ENCODE measurements at regions not wholly inside any gene's neighbourhood (a gene's known extent, or its start where the extent isn't known, plus 50 kb on each side); places are given as distances from the start of the nearest gene placed in this dataset.

DNA sequence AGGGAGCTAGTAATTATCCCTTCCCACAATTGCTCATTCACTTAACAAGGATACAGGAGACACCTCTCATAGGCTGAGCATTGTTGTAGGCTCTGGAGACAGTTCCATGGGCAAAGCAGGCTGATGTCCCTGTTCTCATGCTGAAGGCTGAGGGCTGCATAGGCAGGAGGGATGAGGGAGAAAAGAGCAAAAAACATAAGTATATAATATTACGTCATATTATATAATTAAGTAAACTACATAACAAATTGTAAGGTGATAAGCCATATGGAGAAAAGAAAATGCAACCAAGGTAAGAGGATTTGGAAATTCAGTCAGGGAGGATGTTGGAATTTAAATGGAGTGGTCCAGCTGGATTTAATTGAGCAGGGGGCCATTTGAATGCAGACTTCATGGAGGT is 380.6 kb upstream of the ST6GAL2 start:
- DNase-seq (ENCODE audit: low spot score) (no peak), ATAC-seq (no peak)
- H3F3A ChIP-seq (replicated peaks; ENCODE audit: low read depth), result no peaks in the 10 kb centered on the region
- no peak overlapping the region for H2AFZ ChIP-seq
- TF ChIP-seq ZNF331 (CRISPR knock-in tag; IDR thresholded peaks at IDR 0.05; ENCODE audit: low read depth) (no peak), POLR2AphosphoS5 (IDR thresholded peaks at IDR 0.05; ENCODE audit: low read depth) (no peak), ZNF114 (CRISPR knock-in tag; IDR thresholded peaks at IDR 0.05) (no peak), JUNB (IDR thresholded peaks at IDR 0.05; ENCODE audit: unreplicated experiment) (no peak), EZH2 (IDR thresholded peaks at IDR 0.05; ENCODE audit: low read depth, unreplicated experiment) (no peak)
- TF ChIP-seq, protein P1, sequence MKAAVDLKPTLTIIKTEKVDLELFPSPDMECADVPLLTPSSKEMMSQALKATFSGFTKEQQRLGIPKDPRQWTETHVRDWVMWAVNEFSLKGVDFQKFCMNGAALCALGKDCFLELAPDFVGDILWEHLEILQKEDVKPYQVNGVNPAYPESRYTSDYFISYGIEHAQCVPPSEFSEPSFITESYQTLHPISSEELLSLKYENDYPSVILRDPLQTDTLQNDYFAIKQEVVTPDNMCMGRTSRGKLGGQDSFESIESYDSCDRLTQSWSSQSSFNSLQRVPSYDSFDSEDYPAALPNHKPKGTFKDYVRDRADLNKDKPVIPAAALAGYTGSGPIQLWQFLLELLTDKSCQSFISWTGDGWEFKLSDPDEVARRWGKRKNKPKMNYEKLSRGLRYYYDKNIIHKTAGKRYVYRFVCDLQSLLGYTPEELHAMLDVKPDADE (IDR thresholded peaks at IDR 0.05), result no peak
- TF ChIP-seq, protein P2, sequence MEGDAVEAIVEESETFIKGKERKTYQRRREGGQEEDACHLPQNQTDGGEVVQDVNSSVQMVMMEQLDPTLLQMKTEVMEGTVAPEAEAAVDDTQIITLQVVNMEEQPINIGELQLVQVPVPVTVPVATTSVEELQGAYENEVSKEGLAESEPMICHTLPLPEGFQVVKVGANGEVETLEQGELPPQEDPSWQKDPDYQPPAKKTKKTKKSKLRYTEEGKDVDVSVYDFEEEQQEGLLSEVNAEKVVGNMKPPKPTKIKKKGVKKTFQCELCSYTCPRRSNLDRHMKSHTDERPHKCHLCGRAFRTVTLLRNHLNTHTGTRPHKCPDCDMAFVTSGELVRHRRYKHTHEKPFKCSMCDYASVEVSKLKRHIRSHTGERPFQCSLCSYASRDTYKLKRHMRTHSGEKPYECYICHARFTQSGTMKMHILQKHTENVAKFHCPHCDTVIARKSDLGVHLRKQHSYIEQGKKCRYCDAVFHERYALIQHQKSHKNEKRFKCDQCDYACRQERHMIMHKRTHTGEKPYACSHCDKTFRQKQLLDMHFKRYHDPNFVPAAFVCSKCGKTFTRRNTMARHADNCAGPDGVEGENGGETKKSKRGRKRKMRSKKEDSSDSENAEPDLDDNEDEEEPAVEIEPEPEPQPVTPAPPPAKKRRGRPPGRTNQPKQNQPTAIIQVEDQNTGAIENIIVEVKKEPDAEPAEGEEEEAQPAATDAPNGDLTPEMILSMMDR (conservative IDR thresholded peaks at IDR 0.05; ENCODE audit: low read depth in 2 of 2), result no peak
- H3K9me3 Mint-ChIP-seq, result no peaks in the 10 kb centered on the region; the same call in 1 of the 3 replicates
- H3K9me2 ChIP-seq (ENCODE audit: insufficient read depth), result peaks cover 13% of the 10 kb centered on the region
- H3K27ac Mint-ChIP-seq, result no peak overlapping the region
- H3K79me2 ChIP-seq (replicated peaks; ENCODE audit: insufficient read depth), result no peaks in the 10 kb centered on the region
- H3K27me3 Mint-ChIP-seq (ENCODE audit: insufficient read depth, low read depth, poor library complexity), result peaks cover 3% of the 10 kb centered on the region
- no peak overlapping the region for H3K4me2 ChIP-seq
- H3K4me1 Mint-ChIP-seq, result peaks cover 15% of the 10 kb centered on the region
- H3K36me3 ChIP-seq (ENCODE audit: insufficient read depth), result no peaks in the 10 kb centered on the region
- no peaks in the 10 kb centered on the region for H3K36me3 Mint-ChIP-seq (ENCODE audit: low read depth)
- no peak overlapping the region for H3K4me3 ChIP-seq
- no peak overlapping the region for H3K27ac ChIP-seq (ENCODE audit: low read depth)
- no peak overlapping the region for H3K4me3 Mint-ChIP-seq
- H4K20me1 ChIP-seq (replicated peaks; ENCODE audit: insufficient read depth), result no peaks in the 10 kb centered on the region
- no peaks in the 10 kb centered on the region for H3K27me3 ChIP-seq (ENCODE audit: insufficient read depth)
- H3K4me1 ChIP-seq (ENCODE audit: insufficient read depth), result peaks cover 12% of the 10 kb centered on the region; the same call in 1 of the 2 replicates

DNA sequence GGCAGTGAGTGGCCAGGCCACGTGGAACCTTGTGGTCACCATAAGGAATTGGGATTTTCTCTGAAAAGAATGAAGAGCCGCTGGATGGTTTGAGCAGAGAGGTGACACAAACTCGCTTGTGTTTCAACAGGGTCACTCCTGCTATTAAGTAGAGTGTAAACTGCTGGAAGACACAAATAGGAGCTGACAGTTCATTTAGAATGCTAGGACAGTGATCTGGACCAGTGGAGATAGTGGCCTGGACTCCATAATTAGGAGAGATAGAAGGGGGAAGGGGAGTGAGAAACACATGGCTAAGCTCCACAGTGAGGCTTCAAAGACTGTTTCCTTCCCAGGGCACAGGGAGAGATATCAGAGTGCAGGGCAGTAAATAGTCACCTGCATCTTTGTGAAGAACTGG is 381.1 kb upstream of the ST6GAL2 start:
- Mint-ChIP-seq H3K4me1 (peaks cover 15% of the 10 kb centered on the region), H3K4me3 (no peak overlapping the region), H3K27ac (no peak overlapping the region), H3K36me3 (ENCODE audit: low read depth) (no peaks in the 10 kb centered on the region), H3K9me3 (no peaks in the 10 kb centered on the region; the same call in 2 of the 3 replicates), H3K27me3 (ENCODE audit: insufficient read depth, low read depth, poor library complexity) (peaks cover 3% of the 10 kb centered on the region)
- DNase-seq (ENCODE audit: low spot score) (no peak), ATAC-seq (no peak)
- H3K4me3 ChIP-seq, result no peak overlapping the region
- H3K9me2 ChIP-seq (ENCODE audit: insufficient read depth), result peaks cover 10% of the 10 kb centered on the region
- no peaks in the 10 kb centered on the region for H3K27me3 ChIP-seq (ENCODE audit: insufficient read depth)
- TF ChIP-seq, protein P3, sequence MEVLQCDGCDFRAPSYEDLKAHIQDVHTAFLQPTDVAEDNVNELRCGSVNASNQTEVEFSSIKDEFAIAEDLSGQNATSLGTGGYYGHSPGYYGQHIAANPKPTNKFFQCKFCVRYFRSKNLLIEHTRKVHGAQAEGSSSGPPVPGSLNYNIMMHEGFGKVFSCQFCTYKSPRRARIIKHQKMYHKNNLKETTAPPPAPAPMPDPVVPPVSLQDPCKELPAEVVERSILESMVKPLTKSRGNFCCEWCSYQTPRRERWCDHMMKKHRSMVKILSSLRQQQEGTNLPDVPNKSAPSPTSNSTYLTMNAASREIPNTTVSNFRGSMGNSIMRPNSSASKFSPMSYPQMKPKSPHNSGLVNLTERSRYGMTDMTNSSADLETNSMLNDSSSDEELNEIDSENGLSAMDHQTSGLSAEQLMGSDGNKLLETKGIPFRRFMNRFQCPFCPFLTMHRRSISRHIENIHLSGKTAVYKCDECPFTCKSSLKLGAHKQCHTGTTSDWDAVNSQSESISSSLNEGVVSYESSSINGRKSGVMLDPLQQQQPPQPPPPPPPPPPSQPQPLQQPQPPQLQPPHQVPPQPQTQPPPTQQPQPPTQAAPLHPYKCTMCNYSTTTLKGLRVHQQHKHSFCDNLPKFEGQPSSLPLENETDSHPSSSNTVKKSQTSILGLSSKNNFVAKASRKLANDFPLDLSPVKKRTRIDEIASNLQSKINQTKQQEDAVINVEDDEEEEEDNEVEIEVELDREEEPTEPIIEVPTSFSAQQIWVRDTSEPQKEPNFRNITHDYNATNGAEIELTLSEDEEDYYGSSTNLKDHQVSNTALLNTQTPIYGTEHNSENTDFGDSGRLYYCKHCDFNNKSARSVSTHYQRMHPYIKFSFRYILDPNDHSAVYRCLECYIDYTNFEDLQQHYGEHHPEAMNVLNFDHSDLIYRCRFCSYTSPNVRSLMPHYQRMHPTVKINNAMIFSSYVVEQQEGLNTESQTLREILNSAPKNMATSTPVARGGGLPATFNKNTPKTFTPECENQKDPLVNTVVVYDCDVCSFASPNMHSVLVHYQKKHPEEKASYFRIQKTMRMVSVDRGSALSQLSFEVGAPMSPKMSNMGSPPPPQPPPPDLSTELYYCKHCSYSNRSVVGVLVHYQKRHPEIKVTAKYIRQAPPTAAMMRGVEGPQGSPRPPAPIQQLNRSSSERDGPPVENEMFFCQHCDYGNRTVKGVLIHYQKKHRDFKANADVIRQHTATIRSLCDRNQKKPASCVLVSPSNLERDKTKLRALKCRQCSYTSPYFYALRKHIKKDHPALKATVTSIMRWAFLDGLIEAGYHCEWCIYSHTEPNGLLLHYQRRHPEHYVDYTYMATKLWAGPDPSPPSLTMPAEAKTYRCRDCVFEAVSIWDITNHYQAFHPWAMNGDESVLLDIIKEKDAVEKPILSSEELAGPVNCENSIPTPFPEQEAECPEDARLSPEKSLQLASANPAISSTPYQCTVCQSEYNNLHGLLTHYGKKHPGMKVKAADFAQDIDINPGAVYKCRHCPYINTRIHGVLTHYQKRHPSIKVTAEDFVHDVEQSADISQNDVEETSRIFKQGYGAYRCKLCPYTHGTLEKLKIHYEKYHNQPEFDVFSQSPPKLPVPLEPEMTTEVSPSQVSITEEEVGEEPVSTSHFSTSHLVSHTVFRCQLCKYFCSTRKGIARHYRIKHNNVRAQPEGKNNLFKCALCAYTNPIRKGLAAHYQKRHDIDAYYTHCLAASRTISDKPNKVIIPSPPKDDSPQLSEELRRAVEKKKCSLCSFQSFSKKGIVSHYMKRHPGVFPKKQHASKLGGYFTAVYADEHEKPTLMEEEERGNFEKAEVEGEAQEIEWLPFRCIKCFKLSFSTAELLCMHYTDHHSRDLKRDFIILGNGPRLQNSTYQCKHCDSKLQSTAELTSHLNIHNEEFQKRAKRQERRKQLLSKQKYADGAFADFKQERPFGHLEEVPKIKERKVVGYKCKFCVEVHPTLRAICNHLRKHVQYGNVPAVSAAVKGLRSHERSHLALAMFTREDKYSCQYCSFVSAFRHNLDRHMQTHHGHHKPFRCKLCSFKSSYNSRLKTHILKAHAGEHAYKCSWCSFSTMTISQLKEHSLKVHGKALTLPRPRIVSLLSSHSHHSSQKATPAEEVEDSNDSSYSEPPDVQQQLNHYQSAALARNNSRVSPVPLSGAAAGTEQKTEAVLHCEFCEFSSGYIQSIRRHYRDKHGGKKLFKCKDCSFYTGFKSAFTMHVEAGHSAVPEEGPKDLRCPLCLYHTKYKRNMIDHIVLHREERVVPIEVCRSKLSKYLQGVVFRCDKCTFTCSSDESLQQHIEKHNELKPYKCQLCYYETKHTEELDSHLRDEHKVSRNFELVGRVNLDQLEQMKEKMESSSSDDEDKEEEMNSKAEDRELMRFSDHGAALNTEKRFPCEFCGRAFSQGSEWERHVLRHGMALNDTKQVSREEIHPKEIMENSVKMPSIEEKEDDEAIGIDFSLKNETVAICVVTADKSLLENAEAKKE (CRISPR knock-in tag; IDR thresholded peaks at IDR 0.05), result no peak
- TF ChIP-seq, protein P2 (conservative IDR thresholded peaks at IDR 0.05; ENCODE audit: low read depth in 2 of 2), result no peak
- no peaks in the 10 kb centered on the region for H3F3A ChIP-seq (replicated peaks; ENCODE audit: low read depth)
- H4K20me1 ChIP-seq (replicated peaks; ENCODE audit: insufficient read depth), result no peaks in the 10 kb centered on the region
- peaks cover 12% of the 10 kb centered on the region; the same call in 1 of the 2 replicates for H3K4me1 ChIP-seq (ENCODE audit: insufficient read depth)
- no peak overlapping the region for H3K4me2 ChIP-seq
- H3K79me2 ChIP-seq (replicated peaks; ENCODE audit: insufficient read depth), result no peaks in the 10 kb centered on the region
- H2AFZ ChIP-seq, result no peak overlapping the region; the same call in 1 of the 2 replicates
- H3K36me3 ChIP-seq (ENCODE audit: insufficient read depth), result no peaks in the 10 kb centered on the region
- H3K27ac ChIP-seq (ENCODE audit: low read depth), result no peak overlapping the region
